ENCODE measurements at regions not wholly inside any gene's neighbourhood (a gene's known extent, or its start where the extent isn't known, plus 50 kb on each side); places are given as distances from the start of the nearest gene placed in this dataset.

DNA sequence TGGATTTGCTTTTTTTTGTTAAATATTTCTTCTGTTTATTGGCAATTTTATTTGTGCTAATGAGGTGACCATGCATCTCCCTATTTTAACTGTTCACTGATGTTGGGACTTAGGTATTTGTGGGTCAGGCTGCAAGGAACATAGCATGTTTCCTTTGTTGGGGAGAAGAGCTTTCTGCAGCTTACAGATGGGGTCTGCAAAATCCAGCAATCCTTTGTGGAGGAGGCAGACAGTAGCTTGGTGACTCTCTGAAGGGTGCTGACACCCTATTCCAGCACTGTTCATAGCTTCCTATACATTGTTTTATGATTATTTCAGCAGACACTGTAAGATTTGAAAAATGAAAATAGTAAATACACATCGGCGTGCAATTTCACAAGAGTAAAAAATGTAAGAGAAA is 491.7 kb downstream of the RAPGEF2 start:
- TF ChIP-seq CTCF (IDR thresholded peaks at IDR 0.05; ENCODE audit: low read depth, low read length) (no peak), EZH2phosphoT487 (IDR thresholded peaks at IDR 0.05; ENCODE audit: low read depth) (no peak)

All from OCI-LY3 (cell line).